ENCODE measurements at regions not wholly inside any gene's neighbourhood (a gene's known extent, or its start where the extent isn't known, plus 50 kb on each side); places are given as distances from the start of the nearest gene placed in this dataset.

DNA sequence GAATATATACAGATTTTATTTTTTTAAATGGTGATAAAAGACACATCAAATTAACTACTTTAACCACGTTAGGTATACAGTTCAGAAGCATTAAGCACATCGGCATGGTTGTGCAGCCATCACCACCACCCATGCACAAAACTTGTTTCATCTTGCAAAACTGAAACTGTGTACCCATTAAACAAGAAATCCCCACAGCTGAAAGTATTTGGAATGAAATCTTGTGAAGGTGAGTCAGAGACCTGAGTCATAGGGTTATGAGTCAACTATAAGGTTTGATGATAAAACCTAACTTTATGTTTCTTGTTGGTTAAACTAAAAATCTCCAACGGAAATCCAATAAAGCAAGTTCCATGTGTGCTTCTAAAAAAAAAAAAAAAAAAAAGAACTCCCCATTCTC is 561.6 kb upstream of the PSMD7 start:
- TF ChIP-seq, protein P1, sequence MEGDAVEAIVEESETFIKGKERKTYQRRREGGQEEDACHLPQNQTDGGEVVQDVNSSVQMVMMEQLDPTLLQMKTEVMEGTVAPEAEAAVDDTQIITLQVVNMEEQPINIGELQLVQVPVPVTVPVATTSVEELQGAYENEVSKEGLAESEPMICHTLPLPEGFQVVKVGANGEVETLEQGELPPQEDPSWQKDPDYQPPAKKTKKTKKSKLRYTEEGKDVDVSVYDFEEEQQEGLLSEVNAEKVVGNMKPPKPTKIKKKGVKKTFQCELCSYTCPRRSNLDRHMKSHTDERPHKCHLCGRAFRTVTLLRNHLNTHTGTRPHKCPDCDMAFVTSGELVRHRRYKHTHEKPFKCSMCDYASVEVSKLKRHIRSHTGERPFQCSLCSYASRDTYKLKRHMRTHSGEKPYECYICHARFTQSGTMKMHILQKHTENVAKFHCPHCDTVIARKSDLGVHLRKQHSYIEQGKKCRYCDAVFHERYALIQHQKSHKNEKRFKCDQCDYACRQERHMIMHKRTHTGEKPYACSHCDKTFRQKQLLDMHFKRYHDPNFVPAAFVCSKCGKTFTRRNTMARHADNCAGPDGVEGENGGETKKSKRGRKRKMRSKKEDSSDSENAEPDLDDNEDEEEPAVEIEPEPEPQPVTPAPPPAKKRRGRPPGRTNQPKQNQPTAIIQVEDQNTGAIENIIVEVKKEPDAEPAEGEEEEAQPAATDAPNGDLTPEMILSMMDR (optimal IDR thresholded peaks at IDR 0.05 in 1 of 3, IDR thresholded peaks at IDR 0.05 in 1 of 3, conservative IDR thresholded peaks at IDR 0.05 in 1 of 3; ENCODE audit: extremely low read depth in 1 of 3, insufficient read depth in 2 of 3, low read length in 3 of 3), result no peak
- no peak for TF ChIP-seq EZH2 (IDR thresholded peaks at IDR 0.05; ENCODE audit: low read length)

All from keratinocyte (primary cell).